SK-N-SH (cell line): ENCODE measurements at regions not wholly inside any gene's neighbourhood (a gene's known extent, or its start where the extent isn't known, plus 50 kb on each side); places are given as distances from the start of the nearest gene placed in this dataset.

ENCODE experiments used
- CTCF ChIA-PET: fragments of 300-600, 350-600 bp; formaldehyde crosslinking; extraction: SDS; loops from one replicate; lab custom pipeline; 2021; lab: Yijun Ruan, JAX
- POLR2A ChIA-PET: fragments of 350-600 bp; sonication (Branson Sonifier 250); formaldehyde crosslinking; extraction: SDS; loops from one replicate; lab custom pipeline; 2020; ENCODE audit warnings: antibody characterized with exemption, inconsistent platforms; lab: Yijun Ruan, JAX
- DNase-seq: peaks from one replicate; pipeline ENCODE4 v3.0.0; 2012
- H2AFZ ChIP-seq: fragments of 200-600 bp; sonication (generic); 2 replicates; pipeline ENCODE4 v1.8.1; 2016; ENCODE audit warnings: antibody characterized with exemption, mild to moderate bottlenecking, low read depth
- H3F3A ChIP-seq: fragments of 200-600 bp; sonication (generic); replicated peaks from 2 replicates; pipeline ENCODE3; 2016; ENCODE audit warnings: antibody characterized with exemption, mild to moderate bottlenecking; ENCODE audit not compliant: insufficient read depth
- H3K27ac ChIP-seq, 2 experiments: fragments of 200-500 bp in 1 of 2; fragments of 200-600 bp in 1 of 2; sonication (Bioruptor generic) in 1 of 2; sonication (generic), shearing (Covaris generic) in 1 of 2; 2 replicates each; pipeline versions ENCODE4 v1.5.1 to v1.6.1; 2014 to 2016; ENCODE audit warnings: low read depth in 2 of 2, inconsistent platforms in 1 of 2, low read length in 1 of 2, mild to moderate bottlenecking in 1 of 2, mixed read lengths in 1 of 2
- H3K27me3 ChIP-seq: fragments of 200-600 bp; sonication (generic), shearing (Covaris generic); 2 replicates; pipeline ENCODE4 v1.6.1; 2016; ENCODE audit warnings: mixed run types; ENCODE audit not compliant: insufficient read depth
- H3K36me3 ChIP-seq, 2 experiments: fragments of 200-500 bp in 1 of 2; fragments of 200-600 bp in 1 of 2; sonication (Bioruptor generic) in 1 of 2; sonication (generic) in 1 of 2; replicated peaks in 1 of 2; 2 replicates each; pipeline versions ENCODE3 to v1.5.1; 2014 to 2016; ENCODE audit warnings: low read length in 1 of 2, mild to moderate bottlenecking in 1 of 2; ENCODE audit not compliant: insufficient read depth in 2 of 2, control insufficient read depth in 1 of 2
- H3K4me1 ChIP-seq, 2 experiments: fragments of 200-500 bp in 1 of 2; fragments of 200-600 bp in 1 of 2; sonication (Bioruptor generic) in 1 of 2; sonication (generic), shearing (Covaris generic) in 1 of 2; 2 replicates each; pipeline versions ENCODE4 v1.5.1 to v1.6.1; 2014 to 2016; ENCODE audit warnings: low read depth in 1 of 2, low read length in 1 of 2, mixed run types in 1 of 2; ENCODE audit not compliant: insufficient read depth in 2 of 2, control insufficient read depth in 1 of 2
- H3K4me2 ChIP-seq: fragments of 200-600 bp; sonication (generic), shearing (Covaris generic); 2 replicates; pipeline ENCODE4 v1.6.1; 2017; ENCODE audit warnings: mixed run types
- H3K4me3 ChIP-seq, 2 experiments: fragments of 200-500 bp in 1 of 2; fragments of 200-600 bp in 1 of 2; sonication (Bioruptor generic) in 1 of 2; sonication (generic), shearing (Covaris generic) in 1 of 2; 2 replicates each; pipeline versions ENCODE4 v1.5.1 to v1.8.1; 2014 to 2016; ENCODE audit warnings: low read depth in 2 of 2, inconsistent platforms in 1 of 2, low read length in 1 of 2, mild to moderate bottlenecking in 1 of 2, mixed read lengths in 1 of 2, moderate library complexity in 1 of 2
- H3K79me2 ChIP-seq: fragments of 200-600 bp; sonication (generic); 2 replicates; pipeline ENCODE4 v1.8.1; 2017; ENCODE audit warnings: mild to moderate bottlenecking; ENCODE audit not compliant: insufficient read depth
- H3K9ac ChIP-seq: fragments of 200-600 bp; sonication (generic); 2 replicates; pipeline ENCODE4 v1.6.1; 2017; ENCODE audit warnings: mixed run types
- H3K9me2 ChIP-seq: fragments of 200-600 bp; sonication (generic); 2 replicates; pipeline ENCODE4 v1.6.1; 2017; ENCODE audit warnings: mixed run types
- H3K9me3 ChIP-seq: fragments of 200-600 bp; sonication (generic); 2 replicates; pipeline ENCODE4 v1.6.1; 2017; ENCODE audit warnings: mixed run types, mild to moderate bottlenecking, moderate library complexity
- H4K20me1 ChIP-seq: fragments of 200-600 bp; sonication (generic); 2 replicates; pipeline ENCODE4 v1.6.1; 2017; ENCODE audit warnings: mild to moderate bottlenecking, mixed run types; ENCODE audit not compliant: insufficient read depth
- FOXJ3 ChIP-seq: sonication (generic); formaldehyde crosslinking; IDR thresholded peaks from 2 replicates; pipeline ENCODE4 v1.5.1; 2020; ENCODE audit warnings: mild to moderate bottlenecking, missing genetic modification reagents
- GABPA ChIP-seq: IDR thresholded peaks from 2 replicates; pipeline ENCODE4 v1.4.0; 2012; ENCODE audit warnings: low read depth, mild to moderate bottlenecking
- JUND ChIP-seq: IDR thresholded peaks from 2 replicates; pipeline ENCODE4 v1.4.0; 2012
- MXI1 ChIP-seq: IDR thresholded peaks from 2 replicates; pipeline ENCODE4 v1.6.1; 2012; ENCODE audit warnings: mild to moderate bottlenecking, low read depth, low read length, improper control_type of control experiment
- NFIC ChIP-seq: IDR thresholded peaks from 2 replicates; pipeline ENCODE4 v1.4.0; 2012; ENCODE audit warnings: borderline replicate concordance
- POLR2AphosphoS5 ChIP-seq: IDR thresholded peaks from 2 replicates; pipeline ENCODE4 v1.6.1; 2012; ENCODE audit warnings: low read depth, low read length
- RAD21 ChIP-seq: IDR thresholded peaks from 2 replicates; pipeline ENCODE4 v1.6.1; 2012; ENCODE audit warnings: mild to moderate bottlenecking, low read length
- RCOR1 ChIP-seq: fragments of 150-350 bp; IDR thresholded peaks from 2 replicates; pipeline ENCODE4 v1.6.1; 2017; ENCODE audit warnings: antibody characterized with exemption, low read length
- RXRA ChIP-seq: IDR thresholded peaks from 2 replicates; pipeline ENCODE4 v1.4.0; 2012; ENCODE audit warnings: low read depth, mild to moderate bottlenecking, borderline replicate concordance
- SIN3A ChIP-seq: IDR thresholded peaks from 2 replicates; pipeline ENCODE4 v1.6.1; 2012; ENCODE audit warnings: low read depth, mild to moderate bottlenecking, low read length, moderate library complexity, borderline replicate concordance
- SMC3 ChIP-seq: IDR thresholded peaks from 2 replicates; pipeline ENCODE4 v1.6.1; 2012; ENCODE audit warnings: low read depth, low read length, improper control_type of control experiment
- TCF12 ChIP-seq: IDR thresholded peaks from 2 replicates; pipeline ENCODE4 v1.4.0; 2012
- TEAD4 ChIP-seq: IDR thresholded peaks from 2 replicates; pipeline ENCODE4 v1.4.0; 2012; ENCODE audit warnings: mild to moderate bottlenecking, borderline replicate concordance; ENCODE audit not compliant: insufficient read depth
- YY1 ChIP-seq: IDR thresholded peaks from 2 replicates; pipeline ENCODE4 v1.4.0; 2012; ENCODE audit warnings: low read depth, mild to moderate bottlenecking
- WGBS: methylation state at CpG from one replicate; pipeline ENCODE4 v1.1.6; 2017; ENCODE audit warnings: low lambda C conversion rate; 5-methylcytosine and 5-hydroxymethylcytosine counted together
- TF ChIP-seq, protein P1 (sequence below): fragments of 200-600 bp; sonication (generic); IDR thresholded peaks from 2 replicates; pipeline ENCODE4 v1.6.1; 2017; ENCODE audit warnings: antibody characterized with exemption, mild to moderate bottlenecking, moderate library complexity
- TF ChIP-seq, protein P2 (sequence below): fragments of 150-350 bp; IDR thresholded peaks from 2 replicates; pipeline ENCODE4 v1.6.1; 2016; ENCODE audit warnings: mild to moderate bottlenecking, low read depth, low read length
- TF ChIP-seq, protein P3 (sequence below): IDR thresholded peaks from 2 replicates; pipeline ENCODE4 v1.4.0; 2012; ENCODE audit warnings: low read depth, borderline replicate concordance
- TF ChIP-seq, protein P4 (sequence below): IDR thresholded peaks from 2 replicates; pipeline ENCODE4 v1.4.0; 2012; ENCODE audit warnings: low read depth, borderline replicate concordance

DNA sequence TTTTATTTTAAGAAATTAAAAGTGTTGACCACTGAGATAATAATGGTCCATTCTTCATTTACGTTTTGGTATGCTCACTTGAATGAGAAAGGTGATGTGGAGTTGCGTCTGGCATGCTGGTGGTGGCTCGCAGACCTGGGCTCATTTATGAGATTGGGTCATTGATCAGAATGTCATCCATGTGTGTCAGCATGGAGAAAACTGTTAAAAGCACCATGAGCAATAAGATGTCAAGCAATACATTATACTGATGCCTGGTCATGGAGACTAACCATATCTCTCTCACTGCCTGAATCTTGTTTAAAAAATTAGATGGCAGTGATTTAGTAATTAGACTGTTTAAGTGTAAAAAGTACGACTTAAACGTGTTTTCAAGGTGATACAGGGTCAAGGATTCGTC, 503.4 kb upstream of the SEMA6D start (continued):
- TF ChIP-seq, protein P1, sequence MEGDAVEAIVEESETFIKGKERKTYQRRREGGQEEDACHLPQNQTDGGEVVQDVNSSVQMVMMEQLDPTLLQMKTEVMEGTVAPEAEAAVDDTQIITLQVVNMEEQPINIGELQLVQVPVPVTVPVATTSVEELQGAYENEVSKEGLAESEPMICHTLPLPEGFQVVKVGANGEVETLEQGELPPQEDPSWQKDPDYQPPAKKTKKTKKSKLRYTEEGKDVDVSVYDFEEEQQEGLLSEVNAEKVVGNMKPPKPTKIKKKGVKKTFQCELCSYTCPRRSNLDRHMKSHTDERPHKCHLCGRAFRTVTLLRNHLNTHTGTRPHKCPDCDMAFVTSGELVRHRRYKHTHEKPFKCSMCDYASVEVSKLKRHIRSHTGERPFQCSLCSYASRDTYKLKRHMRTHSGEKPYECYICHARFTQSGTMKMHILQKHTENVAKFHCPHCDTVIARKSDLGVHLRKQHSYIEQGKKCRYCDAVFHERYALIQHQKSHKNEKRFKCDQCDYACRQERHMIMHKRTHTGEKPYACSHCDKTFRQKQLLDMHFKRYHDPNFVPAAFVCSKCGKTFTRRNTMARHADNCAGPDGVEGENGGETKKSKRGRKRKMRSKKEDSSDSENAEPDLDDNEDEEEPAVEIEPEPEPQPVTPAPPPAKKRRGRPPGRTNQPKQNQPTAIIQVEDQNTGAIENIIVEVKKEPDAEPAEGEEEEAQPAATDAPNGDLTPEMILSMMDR = no peak
- no peak for TF ChIP-seq FOXJ3

DNA sequence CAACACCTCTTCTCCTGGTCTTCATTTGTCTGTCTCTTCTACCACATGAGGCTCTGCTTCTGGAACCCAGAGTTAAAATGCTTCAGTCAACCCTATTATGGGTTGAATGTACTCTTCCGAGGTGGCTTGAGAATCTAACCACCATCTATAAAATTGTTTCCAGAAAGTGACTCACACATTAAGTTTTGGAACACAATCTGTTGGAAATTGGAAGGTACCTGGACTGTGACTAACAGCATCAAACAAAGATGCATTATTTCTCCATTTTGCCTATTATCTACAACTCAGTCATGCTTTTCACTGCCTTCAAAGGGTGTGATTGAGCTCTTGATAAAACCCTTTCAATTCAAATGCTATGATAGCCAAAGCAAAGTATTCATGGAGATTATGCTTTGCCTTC, 499.0 kb upstream of the SEMA6D start:
- Histone ChIP-seq H3K9me2 (no peaks in the 10 kb centered on the region), H3K9ac (no peak overlapping the region), H3K27ac (no peak overlapping the region), H3K27me3 (no peaks in the 10 kb centered on the region), H3K36me3 (no peaks in the 10 kb centered on the region), H3K4me2 (no peak overlapping the region), H3K9me3 (no peaks in the 10 kb centered on the region), H3K4me1 (no peaks in the 10 kb centered on the region), H4K20me1 (no peaks in the 10 kb centered on the region), H3K79me2 (no peaks in the 10 kb centered on the region), H2AFZ (no peak overlapping the region), H3K4me3 (no peak overlapping the region), H3F3A (no peaks in the 10 kb centered on the region)
- WGBS = 25% methylated on average over 1 of the region's 1 CpG
- DNase-seq = no peak
- POLR2A ChIA-PET = no interaction called here
- CTCF ChIA-PET = interaction anchor here (1.0 kb wide), 1 partner anchor 770 kb away, joined by 3 read pairs; no protein-coding TSS in a partner anchor
- TF ChIP-seq JUND (no peak), RAD21 (no peak), GABPA (no peak), RCOR1 (no peak), SMC3 (no peak), YY1 (no peak), MXI1 (no peak)
- TF ChIP-seq, protein P2, sequence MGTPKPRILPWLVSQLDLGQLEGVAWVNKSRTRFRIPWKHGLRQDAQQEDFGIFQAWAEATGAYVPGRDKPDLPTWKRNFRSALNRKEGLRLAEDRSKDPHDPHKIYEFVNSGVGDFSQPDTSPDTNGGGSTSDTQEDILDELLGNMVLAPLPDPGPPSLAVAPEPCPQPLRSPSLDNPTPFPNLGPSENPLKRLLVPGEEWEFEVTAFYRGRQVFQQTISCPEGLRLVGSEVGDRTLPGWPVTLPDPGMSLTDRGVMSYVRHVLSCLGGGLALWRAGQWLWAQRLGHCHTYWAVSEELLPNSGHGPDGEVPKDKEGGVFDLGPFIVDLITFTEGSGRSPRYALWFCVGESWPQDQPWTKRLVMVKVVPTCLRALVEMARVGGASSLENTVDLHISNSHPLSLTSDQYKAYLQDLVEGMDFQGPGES = no peak
- TF ChIP-seq, protein P3, sequence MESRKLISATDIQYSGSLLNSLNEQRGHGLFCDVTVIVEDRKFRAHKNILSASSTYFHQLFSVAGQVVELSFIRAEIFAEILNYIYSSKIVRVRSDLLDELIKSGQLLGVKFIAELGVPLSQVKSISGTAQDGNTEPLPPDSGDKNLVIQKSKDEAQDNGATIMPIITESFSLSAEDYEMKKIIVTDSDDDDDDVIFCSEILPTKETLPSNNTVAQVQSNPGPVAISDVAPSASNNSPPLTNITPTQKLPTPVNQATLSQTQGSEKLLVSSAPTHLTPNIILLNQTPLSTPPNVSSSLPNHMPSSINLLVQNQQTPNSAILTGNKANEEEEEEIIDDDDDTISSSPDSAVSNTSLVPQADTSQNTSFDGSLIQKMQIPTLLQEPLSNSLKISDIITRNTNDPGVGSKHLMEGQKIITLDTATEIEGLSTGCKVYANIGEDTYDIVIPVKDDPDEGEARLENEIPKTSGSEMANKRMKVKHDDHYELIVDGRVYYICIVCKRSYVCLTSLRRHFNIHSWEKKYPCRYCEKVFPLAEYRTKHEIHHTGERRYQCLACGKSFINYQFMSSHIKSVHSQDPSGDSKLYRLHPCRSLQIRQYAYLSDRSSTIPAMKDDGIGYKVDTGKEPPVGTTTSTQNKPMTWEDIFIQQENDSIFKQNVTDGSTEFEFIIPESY = no peak

DNA sequence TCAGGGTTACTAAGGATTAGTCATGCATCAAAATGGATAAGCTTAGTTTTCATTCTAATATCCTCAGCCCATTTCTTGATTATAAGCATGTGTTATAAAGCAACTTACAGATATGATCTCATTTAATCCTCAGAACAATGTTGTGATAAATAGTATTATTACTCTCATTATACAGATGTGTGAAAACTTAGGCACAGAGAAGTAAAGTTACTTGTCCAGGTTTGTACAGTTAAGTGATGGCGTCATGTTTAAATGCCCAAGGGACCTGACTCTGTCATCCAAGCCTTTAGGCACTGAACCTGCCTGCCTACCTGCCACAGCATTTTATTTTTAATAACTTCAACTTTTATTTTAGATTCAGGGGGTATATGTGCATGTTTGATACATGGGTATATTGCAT, 472.9 kb upstream of the SEMA6D start:
- Histone ChIP-seq H3K79me2 (no peaks in the 10 kb centered on the region), H3K9me2 (no peaks in the 10 kb centered on the region), H3F3A (no peaks in the 10 kb centered on the region), H4K20me1 (no peaks in the 10 kb centered on the region), H3K4me1 (no peaks in the 10 kb centered on the region; a peak in 2 of 4 replicates), H3K9me3 (no peaks in the 10 kb centered on the region), H3K27me3 (no peaks in the 10 kb centered on the region), H3K9ac (no peak overlapping the region), H3K27ac (no peak overlapping the region), H2AFZ (no peak overlapping the region), H3K36me3 (no peaks in the 10 kb centered on the region), H3K4me2 (no peak overlapping the region), H3K4me3 (no peak overlapping the region)
- no peak for DNase-seq
- CTCF ChIA-PET = no interaction called here
- 18% methylated on average over 1 of the region's 1 CpG for WGBS
- POLR2A ChIA-PET = no interaction called here
- TF ChIP-seq TCF12 (no peak), NFIC (no peak), SMC3 (no peak), FOXJ3 (no peak), RXRA (no peak), JUND (no peak), MXI1 (no peak), RCOR1 (no peak), POLR2AphosphoS5 (no peak), TEAD4 (no peak), SIN3A (no peak)
- TF ChIP-seq, protein P2 = no peak
- TF ChIP-seq, protein P4, sequence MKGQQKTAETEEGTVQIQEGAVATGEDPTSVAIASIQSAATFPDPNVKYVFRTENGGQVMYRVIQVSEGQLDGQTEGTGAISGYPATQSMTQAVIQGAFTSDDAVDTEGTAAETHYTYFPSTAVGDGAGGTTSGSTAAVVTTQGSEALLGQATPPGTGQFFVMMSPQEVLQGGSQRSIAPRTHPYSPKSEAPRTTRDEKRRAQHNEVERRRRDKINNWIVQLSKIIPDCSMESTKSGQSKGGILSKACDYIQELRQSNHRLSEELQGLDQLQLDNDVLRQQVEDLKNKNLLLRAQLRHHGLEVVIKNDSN = no peak
